ENCODE measurements at regions not wholly inside any gene's neighbourhood (a gene's known extent, or its start where the extent isn't known, plus 50 kb on each side); places are given as distances from the start of the nearest gene placed in this dataset.

GRCh38 chr11:88427719-88428118 is 90.2 kb upstream of the CTSC start:
- Histone ChIP-seq H3K36me3 (ENCODE audit: control insufficient read depth in 2 of 2, insufficient read depth in 1 of 2, low read length in 2 of 2) (no peaks in the 10 kb centered on the region), H3K4me1 (ENCODE audit: control insufficient read depth, insufficient read depth, low read length) (no peaks in the 10 kb centered on the region), H3K27ac (ENCODE audit: extremely low read depth, low read depth, low read length) (no peak overlapping the region), H3K9me3 (ENCODE audit: control insufficient read depth, insufficient read depth, low read depth, low read length) (no peaks in the 10 kb centered on the region), H3K4me3 (ENCODE audit: low read depth, low read length) (no peak overlapping the region)
- CTCF ChIA-PET = no interaction called here
- POLR2A ChIA-PET = no interaction called here
- TF ChIP-seq ZNF433 (tag by site-specific recombination; IDR thresholded peaks at IDR 0.05; ENCODE audit: low read depth) (no peak), ZNF324 (tag by site-specific recombination; IDR thresholded peaks at IDR 0.05) (no peak), ZNF354C (tag by site-specific recombination; IDR thresholded peaks at IDR 0.05; ENCODE audit: borderline replicate concordance, low read depth) (no peak), ZFP69B (tag by site-specific recombination; IDR thresholded peaks at IDR 0.05) (no peak), PRDM6 (tag by site-specific recombination; IDR thresholded peaks at IDR 0.05) (no peak), ZNF223 (tag by site-specific recombination; IDR thresholded peaks at IDR 0.05) (no peak), ZNF501 (tag by site-specific recombination; IDR thresholded peaks at IDR 0.05) (no peak), ZNF560 (tag by site-specific recombination; IDR thresholded peaks at IDR 0.05; ENCODE audit: borderline replicate concordance) (no peak), ZNF76 (tag by site-specific recombination; IDR thresholded peaks at IDR 0.05; ENCODE audit: borderline replicate concordance, low read depth) (no peak), ZNF23 (tag by site-specific recombination; IDR thresholded peaks at IDR 0.05; ENCODE audit: borderline replicate concordance) (no peak), ZNF362 (tag by site-specific recombination; IDR thresholded peaks at IDR 0.05) (no peak), ZNF596 (tag by site-specific recombination; IDR thresholded peaks at IDR 0.05) (no peak), SP3 (tag by site-specific recombination; IDR thresholded peaks at IDR 0.05) (no peak), ZNF830 (tag by site-specific recombination; IDR thresholded peaks at IDR 0.05; ENCODE audit: low read depth) (no peak)

- Histone ChIP-seq H3K9me3 (ENCODE audit: control insufficient read depth, insufficient read depth, low read depth, low read length) (no peaks in the 10 kb centered on the region), H3K36me3 (ENCODE audit: control insufficient read depth in 2 of 2, insufficient read depth in 1 of 2, low read length in 2 of 2) (no peaks in the 10 kb centered on the region), H3K27ac (ENCODE audit: extremely low read depth, low read depth, low read length) (no peak overlapping the region), H3K4me1 (ENCODE audit: control insufficient read depth, insufficient read depth, low read length) (no peaks in the 10 kb centered on the region), H3K4me3 (ENCODE audit: low read depth, low read length) (no peak overlapping the region)
- TF ChIP-seq ZNF280D (tag by site-specific recombination; IDR thresholded peaks at IDR 0.05) (no peak), ATF2 (tag by site-specific recombination; IDR thresholded peaks at IDR 0.05; ENCODE audit: low read depth) (no peak), ZNF561 (tag by site-specific recombination; IDR thresholded peaks at IDR 0.05; ENCODE audit: borderline replicate concordance) (no peak), ZNF521 (tag by site-specific recombination; IDR thresholded peaks at IDR 0.05) (no peak), ZNF211 (tag by site-specific recombination; IDR thresholded peaks at IDR 0.05; ENCODE audit: low read depth) (no peak), ZNF660 (tag by site-specific recombination; IDR thresholded peaks at IDR 0.05) (no peak), GLI4 (tag by site-specific recombination; IDR thresholded peaks at IDR 0.05) (no peak), ZNF132 (tag by site-specific recombination; IDR thresholded peaks at IDR 0.05; ENCODE audit: borderline replicate concordance) (no peak), ZNF155 (tag by site-specific recombination; IDR thresholded peaks at IDR 0.05) (no peak), MZF1 (tag by site-specific recombination; IDR thresholded peaks at IDR 0.05; ENCODE audit: borderline replicate concordance) (no peak), HIC1 (tag by site-specific recombination; IDR thresholded peaks at IDR 0.05) (no peak), ZNF19 (tag by site-specific recombination; IDR thresholded peaks at IDR 0.05; ENCODE audit: low read depth) (no peak)
- ChIA-PET CTCF (no interaction called here), POLR2A (no interaction called here)
These were observed 87.3 kb upstream of the CTSC start for GRCh38 chr11:88424881-88425280.

Measured in HEK293 (cell line).